HG03064 (cell line): ENCODE measurements at regions not wholly inside any gene's neighbourhood (a gene's known extent, or its start where the extent isn't known, plus 50 kb on each side); places are given as distances from the start of the nearest gene placed in this dataset.

Source experiments
- ATAC-seq: cut with Tn5 transposase; IDR thresholded peaks from one replicate; pipeline ENCODE4 v1.9.1; 2021; ENCODE audit warnings: low read depth; ENCODE audit not compliant: unreplicated experiment

- no peak for ATAC-seq
Measured at GRCh38 chr4:96642490-96642889, 802.6 kb downstream of the PDHA2 start.

DNA sequence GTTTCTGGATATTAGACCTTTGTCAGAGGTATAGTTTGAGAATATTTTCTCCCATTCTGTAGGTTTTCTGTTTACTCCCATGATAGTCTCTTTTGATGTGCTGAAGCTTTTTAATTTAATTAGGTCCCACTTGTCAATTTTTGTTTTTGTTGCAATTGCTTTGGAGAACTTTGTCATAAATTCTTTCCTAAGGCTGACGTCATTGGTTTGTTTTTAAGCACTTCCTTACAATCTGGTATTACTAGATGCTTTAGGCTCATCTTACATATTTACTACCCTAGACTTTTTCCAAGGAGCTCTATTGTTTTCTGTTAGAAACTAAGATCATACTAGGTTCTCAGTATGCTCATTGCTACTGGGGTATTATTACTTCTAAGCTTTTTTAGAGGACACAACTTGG lies 806.3 kb downstream of the PDHA2 start:
- no peak for ATAC-seq

DNA sequence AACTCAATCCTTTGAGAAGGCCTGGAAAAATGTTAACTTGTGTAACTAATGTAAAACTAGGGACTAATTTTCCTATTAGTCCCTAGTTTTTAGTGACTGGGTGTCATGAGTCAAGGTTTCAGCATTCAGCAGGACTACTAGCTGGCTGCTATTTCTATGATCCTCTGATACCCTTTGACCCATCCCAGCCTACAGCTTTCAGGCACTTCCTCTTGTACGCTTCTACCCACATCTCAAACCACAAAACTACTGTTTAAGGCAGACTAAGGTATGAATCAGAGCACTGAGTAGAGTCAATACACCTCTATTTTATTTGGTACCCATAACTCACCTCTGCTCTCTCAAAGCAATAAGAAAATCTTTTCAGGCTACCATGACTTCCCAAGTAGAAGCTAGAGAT lies 809.6 kb downstream of the PDHA2 start:
- ATAC-seq = no peak

DNA sequence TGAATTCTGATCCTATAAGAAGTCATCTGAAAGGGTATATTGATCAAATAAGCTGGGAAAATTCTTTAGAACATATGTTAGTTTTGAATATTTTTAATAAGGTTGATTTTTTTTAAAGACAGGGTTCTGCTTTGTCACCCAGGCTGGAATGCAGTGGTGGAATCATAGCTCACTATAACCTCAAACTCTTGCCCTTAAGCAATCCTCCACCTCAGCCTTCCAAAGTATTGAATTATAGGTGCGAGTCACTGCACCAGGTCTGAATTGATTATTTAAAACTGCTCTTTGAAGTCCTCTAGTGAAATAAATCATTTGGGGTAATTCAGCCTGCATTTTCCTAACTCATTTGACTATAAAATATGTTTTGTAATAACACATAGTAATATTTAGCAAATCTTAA lies 812.3 kb downstream of the PDHA2 start:
- no peak for ATAC-seq

- ATAC-seq = no peak
Measured at GRCh38 chr4:96652821-96653220, 812.9 kb downstream of the PDHA2 start.

DNA sequence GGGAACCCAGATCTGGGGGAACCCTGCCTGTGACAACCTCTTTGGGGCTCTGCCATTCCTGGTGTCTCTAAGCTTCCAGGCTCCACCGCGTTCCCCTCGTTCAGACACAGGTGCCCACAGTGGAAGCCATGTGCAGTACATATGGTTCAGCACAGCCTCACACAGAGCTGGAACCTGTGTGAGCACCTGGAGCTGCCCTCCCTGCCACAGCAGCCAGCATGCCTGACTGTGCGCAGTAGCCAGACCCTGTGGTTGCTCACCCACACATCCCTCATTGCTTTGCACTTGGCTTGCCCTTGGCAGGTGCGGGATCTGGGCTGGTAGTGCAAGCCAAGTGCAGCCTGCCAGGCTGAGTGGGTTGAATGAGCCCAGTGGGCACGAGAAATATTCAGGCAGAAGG lies 814.2 kb downstream of the PDHA2 start:
- ATAC-seq = no peak

GRCh38 chr4:96670381-96670780 lies 830.5 kb downstream of the PDHA2 start:
- ATAC-seq = no peak

DNA sequence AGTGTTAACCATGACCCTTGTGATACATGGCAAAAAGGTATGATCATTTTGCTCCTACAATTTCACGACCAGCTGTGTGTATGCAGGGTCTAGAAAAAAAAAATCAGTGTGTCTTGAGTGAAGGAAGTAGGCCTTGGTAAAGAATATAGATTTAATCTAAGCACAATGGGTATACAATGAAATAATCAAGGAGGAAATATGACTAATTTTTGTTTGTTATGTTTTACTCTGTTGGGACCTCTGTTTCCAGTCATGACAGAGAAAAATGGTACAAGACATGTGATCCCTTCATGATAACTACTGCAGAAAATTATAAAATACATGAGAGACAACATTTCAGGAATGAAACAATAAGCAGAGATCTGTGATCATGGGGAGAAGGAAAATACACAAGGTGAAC lies 835.5 kb downstream of the PDHA2 start:
- no peak for ATAC-seq

DNA sequence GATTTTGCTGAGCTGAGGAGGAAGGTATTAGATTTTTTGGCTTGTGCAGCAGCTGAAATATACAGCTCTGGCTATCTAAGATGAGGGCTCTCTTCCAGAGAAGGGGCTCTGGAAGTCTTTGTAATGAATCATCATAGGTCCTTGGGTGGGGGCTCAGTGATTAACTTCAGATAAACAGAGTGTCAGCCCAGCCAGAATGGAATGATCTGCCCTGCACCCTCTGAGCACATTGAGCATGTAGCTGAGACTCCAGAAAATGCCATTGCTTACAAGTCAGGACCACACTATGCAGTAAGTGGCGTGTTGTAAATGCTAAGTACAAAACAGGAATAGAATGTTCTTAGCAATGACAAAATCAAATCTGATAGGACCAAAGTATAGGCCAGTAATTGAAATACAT lies 836.0 kb downstream of the PDHA2 start:
- no peak for ATAC-seq

GRCh38 chr4:96676754-96677435 lies 837.0 kb downstream of the PDHA2 start:
- no peak for ATAC-seq

DNA sequence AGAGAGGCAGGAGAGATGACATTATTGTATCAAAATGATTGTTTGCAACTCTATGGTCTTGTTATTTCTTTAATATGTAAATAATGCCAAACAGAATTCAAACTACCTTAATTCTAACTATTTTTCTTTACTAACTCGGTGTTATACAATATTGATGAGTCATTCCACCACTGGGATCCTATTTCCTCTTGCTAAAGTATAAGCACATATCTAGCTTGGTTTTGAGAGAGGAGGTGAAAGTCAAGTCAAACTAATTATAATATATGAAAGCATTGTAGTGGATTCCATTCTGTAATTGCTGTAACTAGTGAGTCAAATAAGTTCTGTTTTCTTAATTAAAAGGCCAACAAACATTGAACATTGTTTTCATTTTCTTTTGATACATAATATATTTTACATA lies 837.6 kb downstream of the PDHA2 start:
- no peak for ATAC-seq

- ATAC-seq = no peak
Measured at GRCh38 chr4:96681218-96681617, 841.3 kb downstream of the PDHA2 start.

- no peak for ATAC-seq
Measured at GRCh38 chr4:96685691-96686090, 845.8 kb downstream of the PDHA2 start.

GRCh38 chr4:96691521-96691920 lies 851.6 kb downstream of the PDHA2 start:
- no peak for ATAC-seq

DNA sequence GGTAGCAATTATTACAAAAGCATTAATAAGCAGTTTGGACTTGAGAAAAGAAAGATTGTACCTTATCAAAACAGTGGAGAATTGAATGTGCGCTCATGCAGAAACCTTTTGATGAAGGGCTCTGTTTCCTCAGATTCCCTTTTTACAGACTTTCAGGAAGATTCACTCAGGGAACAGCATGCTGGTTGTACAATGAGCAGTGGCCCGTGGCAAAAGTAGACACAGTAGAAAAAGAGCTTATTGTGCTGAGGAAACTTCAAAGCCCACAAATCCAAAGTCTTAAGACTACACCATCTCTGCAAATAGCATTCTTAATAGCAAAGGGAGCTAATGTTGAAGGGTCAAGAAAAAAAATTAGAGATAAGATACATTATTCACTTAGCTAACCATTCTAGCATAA lies 858.9 kb downstream of the PDHA2 start:
- ATAC-seq = no peak

GRCh38 chr4:96703265-96703664 lies 863.4 kb downstream of the PDHA2 start:
- ATAC-seq = no peak

DNA sequence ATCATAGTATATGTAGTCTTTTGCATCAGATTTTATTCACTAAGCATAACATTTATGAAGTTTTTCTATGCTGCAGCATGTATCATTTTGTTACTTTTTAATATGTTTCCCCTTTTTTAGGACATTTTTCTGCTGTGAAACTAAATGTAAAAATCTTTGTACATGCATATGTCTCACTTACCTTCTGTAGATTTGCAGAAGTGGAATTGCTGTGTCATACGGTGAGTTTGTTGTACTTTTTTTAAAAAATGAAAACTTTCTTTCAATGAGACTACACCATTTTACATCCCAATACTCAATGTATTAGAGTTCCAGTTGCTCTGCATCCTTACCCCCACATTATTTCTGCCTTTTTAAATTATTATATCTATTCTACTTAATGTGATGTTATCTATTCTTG lies 868.9 kb downstream of the PDHA2 start:
- no peak for ATAC-seq

DNA sequence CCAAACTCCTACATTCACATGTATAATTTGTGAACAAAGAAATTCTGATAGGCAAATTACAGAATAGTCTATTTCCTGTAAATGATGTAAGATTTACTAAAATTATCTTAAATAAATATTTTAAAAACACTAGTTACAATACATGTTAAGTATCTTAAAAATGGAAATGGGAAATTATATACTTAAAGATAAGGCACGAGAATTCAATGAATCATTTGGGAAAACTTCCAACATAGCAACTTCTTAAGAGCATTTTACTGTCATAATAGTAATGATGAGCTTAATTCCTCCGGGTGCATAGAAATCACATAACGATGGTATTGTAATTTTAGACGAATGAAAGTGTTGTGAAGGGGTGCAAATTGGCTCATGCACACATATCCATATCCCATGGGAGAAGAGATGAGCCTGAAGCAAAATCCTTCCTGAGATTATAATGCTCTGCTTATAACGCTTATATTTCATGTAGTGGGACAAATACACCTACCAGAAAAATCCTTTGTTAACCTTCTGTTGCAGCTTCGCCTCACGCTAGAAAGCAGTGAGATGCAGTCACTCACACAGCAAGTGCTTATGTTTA lies 873.5 kb downstream of the PDHA2 start:
- no peak for ATAC-seq

GRCh38 chr4:96729641-96730040 lies 889.7 kb downstream of the PDHA2 start:
- no peak for ATAC-seq

DNA sequence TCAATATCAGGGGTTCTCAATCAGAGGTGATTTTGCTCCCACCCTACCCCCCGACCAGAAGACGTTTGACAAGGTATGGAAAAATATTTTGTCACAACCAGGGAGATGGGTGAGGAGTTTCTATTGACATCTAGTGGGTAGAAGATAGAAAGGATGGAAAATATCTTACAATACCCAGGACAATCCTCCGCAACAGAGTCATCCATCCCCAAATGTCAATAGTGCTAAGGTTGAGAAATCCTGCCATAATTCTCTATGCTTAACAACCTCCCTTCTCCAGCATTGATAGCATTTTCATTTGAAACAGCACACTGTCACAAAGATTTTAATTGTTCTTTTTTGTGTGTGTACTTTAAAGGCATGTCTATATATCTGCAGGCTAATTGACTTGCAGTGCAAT lies 890.5 kb downstream of the PDHA2 start:
- no peak for ATAC-seq

DNA sequence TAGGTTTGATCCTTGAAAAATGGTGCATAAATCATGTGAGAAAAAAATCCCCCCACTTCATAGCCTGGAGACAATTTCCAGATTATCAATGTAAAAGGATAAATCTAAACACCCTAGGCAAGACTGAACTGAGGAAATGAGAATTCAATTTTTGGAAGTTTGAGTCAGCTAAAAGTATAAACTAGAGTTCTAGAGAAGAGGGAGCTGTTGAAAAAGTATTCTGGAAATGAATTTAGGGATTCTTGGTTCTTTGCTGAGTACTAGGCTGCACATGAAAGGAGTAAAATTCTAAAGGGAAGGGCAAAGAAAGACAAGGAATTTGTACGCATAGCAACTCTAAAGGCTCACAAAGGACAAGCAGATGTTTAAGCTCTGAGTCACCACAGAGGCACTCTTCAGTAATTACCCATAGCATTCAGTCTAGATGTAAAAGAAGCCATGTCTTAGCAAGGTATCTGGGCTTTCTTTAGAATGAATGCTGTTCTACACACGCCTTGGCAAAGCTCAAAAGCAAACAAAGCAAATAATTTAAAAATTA lies 896.5 kb downstream of the PDHA2 start:
- ATAC-seq = no peak

GRCh38 chr4:96739101-96739500 lies 899.2 kb downstream of the PDHA2 start:
- ATAC-seq = no peak
